ENCODE measurements at regions not wholly inside any gene's neighbourhood (a gene's known extent, or its start where the extent isn't known, plus 50 kb on each side); places are given as distances from the start of the nearest gene placed in this dataset.

DNA sequence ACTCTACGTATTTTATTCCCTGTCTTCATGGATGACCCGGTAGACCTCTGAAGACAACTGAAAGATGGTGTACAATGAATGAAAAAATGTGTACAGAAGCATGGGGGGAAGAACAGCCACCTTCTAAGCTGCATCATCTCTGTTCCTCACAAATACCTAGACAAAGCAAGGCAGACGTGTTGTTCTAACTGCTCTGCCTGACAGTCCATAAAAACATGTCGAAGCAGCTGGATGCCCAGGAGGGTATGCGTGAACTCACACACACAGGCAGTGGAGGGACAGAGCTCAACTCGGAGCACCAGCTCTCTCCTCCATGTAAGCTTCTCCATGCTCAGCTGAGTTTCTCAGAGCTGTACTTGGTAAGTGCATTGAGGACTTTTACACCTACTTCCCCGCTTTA, 327.4 kb downstream of the CTTN start:
- TF ChIP-seq, protein P1, sequence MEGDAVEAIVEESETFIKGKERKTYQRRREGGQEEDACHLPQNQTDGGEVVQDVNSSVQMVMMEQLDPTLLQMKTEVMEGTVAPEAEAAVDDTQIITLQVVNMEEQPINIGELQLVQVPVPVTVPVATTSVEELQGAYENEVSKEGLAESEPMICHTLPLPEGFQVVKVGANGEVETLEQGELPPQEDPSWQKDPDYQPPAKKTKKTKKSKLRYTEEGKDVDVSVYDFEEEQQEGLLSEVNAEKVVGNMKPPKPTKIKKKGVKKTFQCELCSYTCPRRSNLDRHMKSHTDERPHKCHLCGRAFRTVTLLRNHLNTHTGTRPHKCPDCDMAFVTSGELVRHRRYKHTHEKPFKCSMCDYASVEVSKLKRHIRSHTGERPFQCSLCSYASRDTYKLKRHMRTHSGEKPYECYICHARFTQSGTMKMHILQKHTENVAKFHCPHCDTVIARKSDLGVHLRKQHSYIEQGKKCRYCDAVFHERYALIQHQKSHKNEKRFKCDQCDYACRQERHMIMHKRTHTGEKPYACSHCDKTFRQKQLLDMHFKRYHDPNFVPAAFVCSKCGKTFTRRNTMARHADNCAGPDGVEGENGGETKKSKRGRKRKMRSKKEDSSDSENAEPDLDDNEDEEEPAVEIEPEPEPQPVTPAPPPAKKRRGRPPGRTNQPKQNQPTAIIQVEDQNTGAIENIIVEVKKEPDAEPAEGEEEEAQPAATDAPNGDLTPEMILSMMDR (IDR thresholded peaks at IDR 0.05): no peak
- TF ChIP-seq POLR2A (IDR thresholded peaks at IDR 0.05): no peak

All from ovary (tissue), 3 donors.